HG02970 (cell line): ENCODE measurements at regions not wholly inside any gene's neighbourhood (a gene's known extent, or its start where the extent isn't known, plus 50 kb on each side); places are given as distances from the start of the nearest gene placed in this dataset.
"Not testable (repeated sequence)": the region's sequence is repeated elsewhere in the genome, so short reads cannot be mapped to it uniquely, and the experiment has no call there.

Experiments
- ATAC-seq: cut with Tn5 transposase; IDR thresholded peaks from one replicate; pipeline ENCODE4 v1.9.1; 2021; ENCODE audit warnings: mild to moderate bottlenecking, moderate library complexity, moderate number of reproducible peaks; ENCODE audit not compliant: unreplicated experiment, low FRiP score

GRCh38 chr12:125533434-125534029, 468.3 kb downstream of the AACS start:
- peak; percentile 68 for ATAC-seq

- ATAC-seq: no peak
Measured at GRCh38 chr12:125538401-125539199, 473.4 kb downstream of the AACS start.

- no peak for ATAC-seq
Measured at GRCh38 chr12:125540580-125541204, 475.5 kb downstream of the AACS start.

GRCh38 chr12:125544960-125545359, 479.7 kb downstream of the AACS start:
- ATAC-seq: no peak

- ATAC-seq: no peak
Measured at GRCh38 chr12:125549171-125549570, 483.9 kb downstream of the AACS start.

GRCh38 chr12:125549836-125550235, 484.6 kb downstream of the AACS start:
- no peak for ATAC-seq

GRCh38 chr12:125552295-125552694, 487.1 kb downstream of the AACS start:
- ATAC-seq: no peak

GRCh38 chr12:125561008-125561407, 495.8 kb downstream of the AACS start:
- not testable (repeated sequence) for ATAC-seq

GRCh38 chr12:125564753-125565152, 499.5 kb downstream of the AACS start:
- ATAC-seq: no peak

- no peak for ATAC-seq
Measured at GRCh38 chr12:125567581-125567980, 502.3 kb downstream of the AACS start.

GRCh38 chr12:125568306-125568705, 503.1 kb downstream of the AACS start:
- ATAC-seq: no peak

GRCh38 chr12:125573271-125573670, 508.0 kb downstream of the AACS start:
- ATAC-seq: no peak

GRCh38 chr12:125577334-125577733, 512.1 kb downstream of the AACS start:
- no peak for ATAC-seq

GRCh38 chr12:125579916-125580315, 514.7 kb downstream of the AACS start:
- no peak for ATAC-seq

- no peak for ATAC-seq
Measured at GRCh38 chr12:125583071-125583470, 517.8 kb downstream of the AACS start.

GRCh38 chr12:125586441-125586840, 521.2 kb downstream of the AACS start:
- ATAC-seq: no peak

GRCh38 chr12:125593269-125593668, 528.0 kb downstream of the AACS start:
- ATAC-seq: no peak

- no peak for ATAC-seq
Measured at GRCh38 chr12:125604976-125605375, 539.7 kb downstream of the AACS start.

GRCh38 chr12:125606312-125606711, 541.1 kb downstream of the AACS start:
- ATAC-seq: no peak

GRCh38 chr12:125610292-125610691, 545.1 kb downstream of the AACS start:
- no peak for ATAC-seq

- ATAC-seq: no peak
Measured at GRCh38 chr12:125610971-125611370, 545.7 kb downstream of the AACS start.

- ATAC-seq: no peak
Measured at GRCh38 chr12:125614058-125614457, 548.8 kb downstream of the AACS start.
